IPS-15b (cell line): ENCODE measurements at regions not wholly inside any gene's neighbourhood (a gene's known extent, or its start where the extent isn't known, plus 50 kb on each side); places are given as distances from the start of the nearest gene placed in this dataset.
"Not testable (repeated sequence)": the region's sequence is repeated elsewhere in the genome, so short reads cannot be mapped to it uniquely, and the experiment has no call there.

ENCODE experiments used
- H3K27me3 ChIP-seq: one replicate; pipeline ENCODE4 v1.6.1; 2013; ENCODE audit warnings: low read length; ENCODE audit not compliant: control insufficient read depth, insufficient read depth
- H3K36me3 ChIP-seq: one replicate; pipeline ENCODE4 v1.6.1; 2013; ENCODE audit warnings: low read length; ENCODE audit not compliant: control insufficient read depth, insufficient read depth
- H3K4me1 ChIP-seq: one replicate; pipeline ENCODE4 v1.6.1; 2013; ENCODE audit warnings: mild to moderate bottlenecking, low read length; ENCODE audit not compliant: control insufficient read depth, insufficient read depth
- H3K4me3 ChIP-seq: one replicate; pipeline ENCODE4 v1.5.1; 2013; ENCODE audit warnings: low read depth, low read length
- H3K9ac ChIP-seq: one replicate; pipeline ENCODE4 v1.6.1; 2013; ENCODE audit warnings: low read depth, mild to moderate bottlenecking, low read length
- H3K9me3 ChIP-seq: one replicate; pipeline ENCODE4 v1.6.1; 2013; ENCODE audit warnings: mild to moderate bottlenecking, low read length; ENCODE audit not compliant: control insufficient read depth, insufficient read depth

DNA sequence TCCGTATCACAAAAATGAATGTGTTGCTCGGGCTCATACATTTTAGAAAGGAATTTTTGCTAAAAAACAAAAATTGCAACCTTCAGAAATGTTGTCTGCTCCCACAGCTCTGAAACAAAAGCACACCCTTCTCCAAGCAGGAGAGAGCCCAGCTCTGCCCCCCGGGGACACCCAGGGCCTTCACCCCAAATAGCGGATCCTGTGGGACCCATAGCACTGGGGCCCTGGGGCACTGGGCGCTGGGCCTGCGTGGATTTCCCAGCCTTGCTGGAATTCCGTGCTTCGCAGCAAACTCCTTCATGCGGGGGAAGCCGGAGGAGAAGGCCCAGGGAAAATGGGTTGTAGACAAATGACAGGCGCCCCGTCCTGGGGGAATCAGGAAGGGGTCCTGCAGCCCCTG lies 50.5 kb upstream of the SFSWAP start:
- H3K4me3 ChIP-seq, H3K9me3 ChIP-seq, H3K27me3 ChIP-seq, H3K9ac ChIP-seq, H3K4me1 ChIP-seq, H3K36me3 ChIP-seq: not testable (repeated sequence)
